GM12892 (cell line): ENCODE measurements at regions not wholly inside any gene's neighbourhood (a gene's known extent, or its start where the extent isn't known, plus 50 kb on each side); places are given as distances from the start of the nearest gene placed in this dataset.

ENCODE experiments used
- POLR2A ChIP-seq: IDR thresholded peaks from 2 replicates; pipeline ENCODE4 v1.6.1; 2011; ENCODE audit warnings: low read depth, low read length, control low read depth
- POLR2AphosphoS5 ChIP-seq: IDR thresholded peaks from 2 replicates; pipeline ENCODE4 v1.6.1; 2011; ENCODE audit warnings: low read depth, low read length, control low read depth
- TAF1 ChIP-seq: IDR thresholded peaks from 2 replicates; pipeline ENCODE4 v1.6.1; 2011; ENCODE audit warnings: low read depth, mild to moderate bottlenecking, control low read depth, low read length, borderline replicate concordance

GRCh38 chr7:33764752-33765451 is 140.4 kb upstream of the BMPER start:
- no peak for TF ChIP-seq POLR2AphosphoS5
- TF ChIP-seq TAF1 = no peak
- TF ChIP-seq POLR2A = no peak
